GM12878 (cell line): ENCODE measurements at regions not wholly inside any gene's neighbourhood (a gene's known extent, or its start where the extent isn't known, plus 50 kb on each side); places are given as distances from the start of the nearest gene placed in this dataset.

Experiments used
- ATAC-seq: fragments of 200-7000 bp; cut with Tn5 transposase; 3 replicates; pipeline ENCODE4 v1.9.1; 2020; ENCODE audit warnings: mild to moderate bottlenecking, moderate library complexity
- BruUV-seq: library from RNA; stranded (reverse); fragments of 400-500 nt; replicated peaks from 2 replicates; lab custom pipeline; 2021; lab: Mats Ljungman, UMichigan
- CTCF ChIA-PET: fragments of 300-600 bp; sonication (Branson Sonifier 250); formaldehyde crosslinking; extraction: SDS; loops from one replicate; lab custom pipeline; 2021; ENCODE audit warnings: inconsistent platforms; lab: Yijun Ruan, JAX
- POLR2A ChIA-PET: fragments of 350-600 bp; formaldehyde crosslinking; extraction: SDS; loops from one replicate; lab custom pipeline; 2021; ENCODE audit warnings: inconsistent platforms; lab: Charles Lee
- RAD21 ChIA-PET: fragments of 300-600 bp; sonication (Branson Sonifier 250); formaldehyde crosslinking; loops from one replicate; lab custom pipeline; 2023; ENCODE audit warnings: antibody characterized with exemption; ENCODE audit not compliant: unreplicated experiment; lab: Charles Lee
- SMC1A ChIA-PET: fragments of 300-600 bp; sonication (Branson Sonifier 250); formaldehyde crosslinking; loops from one replicate; lab custom pipeline; 2023; ENCODE audit not compliant: unreplicated experiment, uncharacterized antibody; lab: Charles Lee
- DNase-seq: peaks from one replicate; pipeline ENCODE4 v3.0.0-alpha.2; 2011; ENCODE audit warnings: low read depth, low spot score
- FAIRE-seq: peaks from 3 replicates; lab custom pipeline; 2011; peaks lifted over from hg19 to GRCh38; lab: Jason Lieb, UNC
- H2AFZ ChIP-seq: 2 replicates; pipeline ENCODE4 v1.6.0; 2011; ENCODE audit warnings: low read depth, low read length, control low read depth; ENCODE audit not compliant: control insufficient read depth
- H3K27ac ChIP-seq: 2 replicates; pipeline ENCODE4 v1.5.1; 2011; ENCODE audit warnings: control low read depth; ENCODE audit not compliant: control insufficient read depth, insufficient read depth
- H3K27me3 ChIP-seq, 2 experiments: replicated peaks in 1 of 2; 2 replicates each; pipeline versions ENCODE4 v1.6.0 to v1.6.1; 2011; ENCODE audit warnings: low read length in 1 of 2; ENCODE audit not compliant: control insufficient read depth in 2 of 2, insufficient read depth in 2 of 2
- H3K36me3 ChIP-seq, 2 experiments: 2 replicates each; pipeline ENCODE4 v1.5.1; 2011; ENCODE audit warnings: low read length in 1 of 2; ENCODE audit not compliant: control insufficient read depth in 2 of 2, insufficient read depth in 2 of 2
- H3K4me1 ChIP-seq: 2 replicates; pipeline ENCODE4 v1.6.1; 2011; ENCODE audit warnings: mild to moderate bottlenecking, low read length, moderate library complexity, mixed read lengths; ENCODE audit not compliant: control insufficient read depth, insufficient read depth
- H3K4me2 ChIP-seq: 2 replicates; pipeline ENCODE4 v1.6.0; 2011; ENCODE audit warnings: control low read depth; ENCODE audit not compliant: control insufficient read depth, insufficient read depth
- H3K4me3 ChIP-seq: fragments of 200-600 bp; sonication (generic); 2 replicates; pipeline ENCODE4 v1.5.1; 2016
- H3K79me2 ChIP-seq: 2 replicates; pipeline ENCODE4 v1.6.0; 2011; ENCODE audit warnings: low read length; ENCODE audit not compliant: control insufficient read depth, insufficient read depth
- H3K9ac ChIP-seq: 2 replicates; pipeline ENCODE4 v1.8.0; 2011; ENCODE audit warnings: low read length, control low read depth, mixed read lengths; ENCODE audit not compliant: control insufficient read depth, insufficient read depth
- H3K9me3 ChIP-seq: replicated peaks from 3 replicates; pipeline ENCODE4 v1.5.1; 2011; ENCODE audit warnings: mild to moderate bottlenecking, low read length; ENCODE audit not compliant: control insufficient read depth, insufficient read depth
- H4K20me1 ChIP-seq: 2 replicates; pipeline ENCODE4 v1.6.0; 2011; ENCODE audit not compliant: control insufficient read depth, insufficient read depth
- BACH1 ChIP-seq: fragments of 450-650 bp; IDR thresholded peaks from 2 replicates; pipeline ENCODE4 v1.6.1; 2017; ENCODE audit warnings: mild to moderate bottlenecking, borderline replicate concordance
- CHD4 ChIP-seq: fragments of 200-600 bp; sonication (generic); IDR thresholded peaks from 2 replicates; pipeline ENCODE4 v1.6.1; 2016; ENCODE audit warnings: mild to moderate bottlenecking
- GABPA ChIP-seq: IDR thresholded peaks from 2 replicates; pipeline ENCODE4 v1.6.1; 2014; ENCODE audit warnings: antibody characterized with exemption, low read depth, mild to moderate bottlenecking, inconsistent platforms
- MTA3 ChIP-seq: IDR thresholded peaks from 2 replicates; pipeline ENCODE4 v1.6.1; 2012; ENCODE audit warnings: low read length, inconsistent platforms, borderline replicate concordance
- NFYA ChIP-seq: IDR thresholded peaks from 2 replicates; pipeline ENCODE4 v1.6.1; 2011; ENCODE audit warnings: low read depth, mild to moderate bottlenecking, low read length, improper control_type of control experiment, borderline replicate concordance
- NRF1 ChIP-seq: conservative IDR thresholded peaks from 2 replicates; pipeline ENCODE4 v1.6.1; 2011; ENCODE audit warnings: mild to moderate bottlenecking, low read depth, low read length, improper control_type of control experiment
- PRDM15 ChIP-seq: fragments of 450-650 bp; formaldehyde crosslinking; IDR thresholded peaks from 2 replicates; pipeline ENCODE4 v1.4.0; 2020; ENCODE audit warnings: mild to moderate bottlenecking, moderate library complexity
- RFX5 ChIP-seq: IDR thresholded peaks from 2 replicates; pipeline ENCODE4 v1.6.1; 2011; ENCODE audit warnings: low read depth, low read length, improper control_type of control experiment
- TCF3 ChIP-seq: IDR thresholded peaks from 2 replicates; pipeline ENCODE4 v1.6.1; 2012; ENCODE audit warnings: low read depth, mild to moderate bottlenecking, low read length, borderline replicate concordance; ENCODE audit not compliant: insufficient read depth
- ZNF592 ChIP-seq: fragments of 450-650 bp; IDR thresholded peaks from 2 replicates; pipeline ENCODE4 v1.6.1; 2017; ENCODE audit warnings: mild to moderate bottlenecking, moderate library complexity
- WGBS: methylation state at CpG from one replicate; pipeline ENCODE4 v1.1.6; 2016; ENCODE audit warnings: low lambda C conversion rate; ENCODE audit not compliant: insufficient replicate concordance, insufficient coverage; ENCODE audit errors: missing lambda C conversion rate; 5-methylcytosine and 5-hydroxymethylcytosine counted together
- in situ Hi-C: fragments of 300-500 bp; cut with MboI; formaldehyde crosslinking; loops from 9 replicates; pipeline ENCODE4 v1.14.3; 2018; ENCODE audit warnings: mixed read lengths
- intact Hi-C: fragments of 100-400 bp; cut with micrococcal nuclease; formaldehyde crosslinking; loops from one replicate; pipeline ENCODE4 v1.14.2; 2022; ENCODE audit not compliant: unreplicated experiment
- TF ChIP-seq, protein P1 (sequence below): IDR thresholded peaks from 2 replicates; pipeline ENCODE4 v1.6.1; 2012; ENCODE audit warnings: mild to moderate bottlenecking, low read depth, low read length

DNA sequence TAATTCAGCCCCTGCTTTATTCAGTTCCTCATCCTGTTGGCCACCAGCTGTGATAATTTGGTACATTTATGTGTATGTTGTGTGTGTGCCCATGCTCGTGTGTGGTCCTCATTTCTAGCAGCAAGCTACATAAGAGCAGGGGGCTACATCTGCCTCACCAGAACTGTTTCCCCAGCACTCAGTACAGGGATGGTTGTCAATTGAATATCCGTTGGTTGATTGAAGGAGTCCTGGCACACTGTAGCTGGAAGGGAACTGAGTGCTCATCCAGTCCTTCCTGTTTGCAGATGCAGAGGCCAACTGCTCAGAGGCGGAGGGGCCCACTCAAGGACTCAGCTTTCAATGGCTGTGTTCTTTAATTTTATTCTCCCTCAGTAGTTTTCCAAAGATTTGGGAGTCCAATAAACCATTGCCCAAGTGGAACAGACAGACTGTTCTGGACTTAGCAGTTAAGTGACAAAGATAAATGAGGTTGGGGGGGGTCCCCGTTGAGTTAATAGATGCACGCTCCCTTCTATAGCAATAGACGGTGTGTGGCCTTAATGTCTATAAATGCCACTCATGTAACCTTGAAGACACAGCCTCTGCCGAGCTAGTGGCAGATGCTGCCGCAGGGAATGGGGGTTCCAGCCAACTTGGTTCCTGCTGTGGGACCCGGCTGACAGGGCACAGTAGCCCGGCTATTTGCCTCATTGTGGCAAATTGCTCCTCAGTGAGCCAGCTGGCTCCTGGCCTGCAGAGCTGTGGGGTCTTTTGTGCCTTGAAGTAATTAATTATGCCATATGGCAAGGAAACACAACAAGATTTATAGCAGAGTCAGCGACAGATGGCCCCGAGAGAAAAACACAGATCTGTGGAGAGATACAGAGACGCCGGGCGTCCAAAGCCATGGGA is 71.4 kb upstream of the GRK3 start:
- Histone ChIP-seq H3K4me3 (no peak overlapping the region), H3K27me3 (no peaks in the 10 kb centered on the region), H4K20me1 (no peaks in the 10 kb centered on the region), H3K9me3 (no peaks in the 10 kb centered on the region), H3K4me1 (peaks cover 13% of the 10 kb centered on the region), H2AFZ (no peak overlapping the region), H3K9ac (no peak overlapping the region), H3K36me3 (no peaks in the 10 kb centered on the region), H3K27ac (no peak overlapping the region), H3K79me2 (no peaks in the 10 kb centered on the region), H3K4me2 (no peak overlapping the region)
- no peak for ATAC-seq
- intact Hi-C loops (no loop called here), in situ Hi-C loops (no loop called here)
- POLR2A ChIA-PET, result interaction anchor here (0.9 to 1.6 kb wide), 3 partner anchors 11 to 71 kb away, joined by 3 to 4 read pairs (median 3); no protein-coding TSS in a partner anchor
- RAD21 ChIA-PET, result interaction anchor here (1.1 kb wide), 1 partner anchor 18 kb away, joined by 3 read pairs; no protein-coding TSS in a partner anchor
- FAIRE-seq, result no peak
- no peak for DNase-seq
- SMC1A ChIA-PET, result interaction anchor here (1.1 to 3.9 kb wide), 3 partner anchors 8 to 41 kb away, joined by 3 to 20 read pairs (median 6); no protein-coding TSS in a partner anchor
- CTCF ChIA-PET, result interaction anchor here (0.6 kb wide), 1 partner anchor 70 kb away, joined by 5 read pairs; no protein-coding TSS in a partner anchor
- 82% methylated on average over 15 of the region's 15 CpGs for WGBS
- no TSS peak for BruUV-seq
- TF ChIP-seq TCF3 (no peak), PRDM15 (CRISPR knock-in tag) (no peak), ZNF592 (no peak), NFYA (no peak), GABPA (no peak), CHD4 (no peak), RFX5 (no peak), NRF1 (no peak), MTA3 (no peak), BACH1 (no peak)
- TF ChIP-seq, protein P1, sequence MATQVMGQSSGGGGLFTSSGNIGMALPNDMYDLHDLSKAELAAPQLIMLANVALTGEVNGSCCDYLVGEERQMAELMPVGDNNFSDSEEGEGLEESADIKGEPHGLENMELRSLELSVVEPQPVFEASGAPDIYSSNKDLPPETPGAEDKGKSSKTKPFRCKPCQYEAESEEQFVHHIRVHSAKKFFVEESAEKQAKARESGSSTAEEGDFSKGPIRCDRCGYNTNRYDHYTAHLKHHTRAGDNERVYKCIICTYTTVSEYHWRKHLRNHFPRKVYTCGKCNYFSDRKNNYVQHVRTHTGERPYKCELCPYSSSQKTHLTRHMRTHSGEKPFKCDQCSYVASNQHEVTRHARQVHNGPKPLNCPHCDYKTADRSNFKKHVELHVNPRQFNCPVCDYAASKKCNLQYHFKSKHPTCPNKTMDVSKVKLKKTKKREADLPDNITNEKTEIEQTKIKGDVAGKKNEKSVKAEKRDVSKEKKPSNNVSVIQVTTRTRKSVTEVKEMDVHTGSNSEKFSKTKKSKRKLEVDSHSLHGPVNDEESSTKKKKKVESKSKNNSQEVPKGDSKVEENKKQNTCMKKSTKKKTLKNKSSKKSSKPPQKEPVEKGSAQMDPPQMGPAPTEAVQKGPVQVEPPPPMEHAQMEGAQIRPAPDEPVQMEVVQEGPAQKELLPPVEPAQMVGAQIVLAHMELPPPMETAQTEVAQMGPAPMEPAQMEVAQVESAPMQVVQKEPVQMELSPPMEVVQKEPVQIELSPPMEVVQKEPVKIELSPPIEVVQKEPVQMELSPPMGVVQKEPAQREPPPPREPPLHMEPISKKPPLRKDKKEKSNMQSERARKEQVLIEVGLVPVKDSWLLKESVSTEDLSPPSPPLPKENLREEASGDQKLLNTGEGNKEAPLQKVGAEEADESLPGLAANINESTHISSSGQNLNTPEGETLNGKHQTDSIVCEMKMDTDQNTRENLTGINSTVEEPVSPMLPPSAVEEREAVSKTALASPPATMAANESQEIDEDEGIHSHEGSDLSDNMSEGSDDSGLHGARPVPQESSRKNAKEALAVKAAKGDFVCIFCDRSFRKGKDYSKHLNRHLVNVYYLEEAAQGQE, result no peak
